HEK293 (cell line): ENCODE measurements at regions not wholly inside any gene's neighbourhood (a gene's known extent, or its start where the extent isn't known, plus 50 kb on each side); places are given as distances from the start of the nearest gene placed in this dataset.

ENCODE experiments used
- CTCF ChIA-PET: fragments of 350-600 bp; formaldehyde crosslinking; extraction: SDS; loops from one replicate; lab custom pipeline; 2021; ENCODE audit warnings: antibody characterized with exemption; lab: Yijun Ruan, JAX
- POLR2A ChIA-PET: fragments of 300-600 bp; formaldehyde crosslinking; extraction: SDS; loops from one replicate; lab custom pipeline; 2020; ENCODE audit warnings: antibody characterized with exemption, inconsistent platforms; lab: Yijun Ruan, JAX
- H3K27ac ChIP-seq: fragments of 200-500 bp; sonication (Bioruptor generic); 2 replicates; pipeline ENCODE4 v1.5.1; 2014; ENCODE audit warnings: low read depth, low read length, control low read depth, inconsistent platforms; ENCODE audit errors: extremely low read depth
- H3K36me3 ChIP-seq, 2 experiments: fragments of 200-500 bp in 1 of 2; sonication (Bioruptor generic) in 1 of 2; 1 replicate in 1 of 2; 2 replicates in 1 of 2; pipeline ENCODE4 v1.5.1; 2014 to 2017; ENCODE audit warnings: inconsistent platforms in 2 of 2, low read length in 2 of 2; ENCODE audit not compliant: control insufficient read depth in 2 of 2, insufficient read depth in 1 of 2
- H3K4me1 ChIP-seq: fragments of 200-500 bp; sonication (Bioruptor generic); 2 replicates; pipeline ENCODE4 v1.5.1; 2014; ENCODE audit warnings: mild to moderate bottlenecking, low read length, inconsistent platforms; ENCODE audit not compliant: control insufficient read depth, insufficient read depth
- H3K4me3 ChIP-seq: 2 replicates; pipeline ENCODE4 v1.5.1; 2011; ENCODE audit warnings: low read depth, mild to moderate bottlenecking, control low read depth, low read length, moderate library complexity
- H3K9me3 ChIP-seq: fragments of 200-500 bp; sonication (Bioruptor generic); 2 replicates; pipeline ENCODE4 v1.5.1; 2014; ENCODE audit warnings: low read depth, low read length, inconsistent platforms; ENCODE audit not compliant: control insufficient read depth, insufficient read depth
- BCL6B ChIP-seq: fragments of 450-650 bp; formaldehyde crosslinking; IDR thresholded peaks from 2 replicates; pipeline ENCODE4 v1.5.1; 2017; ENCODE audit warnings: missing biosample characterization, missing genetic modification characterization
- EGR2 ChIP-seq: fragments of 450-650 bp; formaldehyde crosslinking; IDR thresholded peaks from 2 replicates; pipeline ENCODE4 v1.5.1; 2016; ENCODE audit warnings: low read depth, missing biosample characterization, missing genetic modification characterization
- HOXA7 ChIP-seq: sonication (generic); formaldehyde crosslinking; IDR thresholded peaks from 2 replicates; pipeline ENCODE4 v1.8.1; 2022; ENCODE audit warnings: missing genetic modification reagents, borderline replicate concordance
- KLF10 ChIP-seq: fragments of 450-650 bp; IDR thresholded peaks from 2 replicates; pipeline ENCODE4 v1.5.1; 2018; ENCODE audit warnings: missing biosample characterization, mild to moderate bottlenecking, missing genetic modification characterization
- OVOL3 ChIP-seq: fragments of 450-650 bp; formaldehyde crosslinking; IDR thresholded peaks from 2 replicates; pipeline ENCODE4 v1.5.1; 2016; ENCODE audit warnings: missing biosample characterization, missing genetic modification characterization
- RBAK ChIP-seq: fragments of 450-650 bp; formaldehyde crosslinking; IDR thresholded peaks from 2 replicates; pipeline ENCODE4 v1.5.1; 2016; ENCODE audit warnings: missing biosample characterization, missing genetic modification characterization
- ZBTB44 ChIP-seq: fragments of 450-650 bp; IDR thresholded peaks from 2 replicates; pipeline ENCODE4 v1.5.1; 2018; ENCODE audit warnings: missing biosample characterization, mild to moderate bottlenecking, missing genetic modification characterization
- ZBTB6 ChIP-seq: fragments of 450-650 bp; formaldehyde crosslinking; IDR thresholded peaks from 2 replicates; pipeline ENCODE4 v1.5.1; 2017; ENCODE audit warnings: missing biosample characterization, missing genetic modification characterization
- ZNF112 ChIP-seq: fragments of 450-650 bp; formaldehyde crosslinking; IDR thresholded peaks from 2 replicates; pipeline ENCODE4 v1.5.0; 2017; ENCODE audit warnings: missing biosample characterization, missing genetic modification characterization
- ZNF121 ChIP-seq: fragments of 450-650 bp; formaldehyde crosslinking; IDR thresholded peaks from 2 replicates; pipeline ENCODE4 v1.5.1; 2016; ENCODE audit warnings: missing biosample characterization, missing genetic modification characterization
- ZNF16 ChIP-seq: fragments of 450-650 bp; formaldehyde crosslinking; IDR thresholded peaks from 2 replicates; pipeline ENCODE4 v1.5.1; 2016; ENCODE audit warnings: low read depth, missing biosample characterization, missing genetic modification characterization
- ZNF211 ChIP-seq: fragments of 450-650 bp; formaldehyde crosslinking; IDR thresholded peaks from 2 replicates; pipeline ENCODE4 v1.5.1; 2016; ENCODE audit warnings: low read depth, missing biosample characterization, missing genetic modification characterization
- ZNF223 ChIP-seq: fragments of 450-650 bp; formaldehyde crosslinking; IDR thresholded peaks from 2 replicates; pipeline ENCODE4 v1.5.1; 2016; ENCODE audit warnings: missing biosample characterization, missing genetic modification characterization
- ZNF26 ChIP-seq: fragments of 450-650 bp; formaldehyde crosslinking; IDR thresholded peaks from 2 replicates; pipeline ENCODE4 v1.5.1; 2016; ENCODE audit warnings: missing biosample characterization, missing genetic modification characterization
- ZNF266 ChIP-seq: fragments of 450-650 bp; formaldehyde crosslinking; IDR thresholded peaks from 2 replicates; pipeline ENCODE4 v1.5.1; 2016; ENCODE audit warnings: missing biosample characterization, missing genetic modification characterization, low read depth
- ZNF280C ChIP-seq: fragments of 450-650 bp; formaldehyde crosslinking; IDR thresholded peaks from 2 replicates; pipeline ENCODE4 v1.5.1; 2016; ENCODE audit warnings: missing biosample characterization, missing genetic modification characterization
- ZNF354C ChIP-seq: fragments of 450-650 bp; formaldehyde crosslinking; IDR thresholded peaks from 2 replicates; pipeline ENCODE4 v1.5.1; 2016; ENCODE audit warnings: missing biosample characterization, missing genetic modification characterization, low read depth, borderline replicate concordance
- ZNF423 ChIP-seq: fragments of 450-650 bp; formaldehyde crosslinking; IDR thresholded peaks from 2 replicates; pipeline ENCODE4 v1.5.1; 2016; ENCODE audit warnings: missing biosample characterization, missing genetic modification characterization
- ZNF449 ChIP-seq: fragments of 450-650 bp; formaldehyde crosslinking; IDR thresholded peaks from 2 replicates; pipeline ENCODE4 v1.5.1; 2017; ENCODE audit warnings: missing biosample characterization, mild to moderate bottlenecking, missing genetic modification characterization, moderate library complexity
- ZNF530 ChIP-seq: fragments of 450-650 bp; formaldehyde crosslinking; IDR thresholded peaks from 2 replicates; pipeline ENCODE4 v1.5.1; 2016; ENCODE audit warnings: low read depth, missing biosample characterization, missing genetic modification characterization
- ZNF549 ChIP-seq: fragments of 450-650 bp; IDR thresholded peaks from 2 replicates; pipeline ENCODE4 v1.5.1; 2018; ENCODE audit warnings: missing biosample characterization, missing genetic modification characterization, mild to moderate bottlenecking, inconsistent platforms, moderate library complexity
- ZNF555 ChIP-seq: fragments of 450-650 bp; formaldehyde crosslinking; conservative IDR thresholded peaks from 2 replicates; pipeline ENCODE4 v1.5.1; 2017; ENCODE audit warnings: missing biosample characterization, mild to moderate bottlenecking, missing genetic modification characterization, inconsistent platforms
- ZNF558 ChIP-seq: fragments of 450-650 bp; formaldehyde crosslinking; IDR thresholded peaks from 2 replicates; pipeline ENCODE4 v1.5.1; 2016; ENCODE audit warnings: missing biosample characterization, missing genetic modification characterization
- ZNF610 ChIP-seq: fragments of 450-650 bp; formaldehyde crosslinking; IDR thresholded peaks from 2 replicates; pipeline ENCODE4 v1.5.1; 2016; ENCODE audit warnings: missing biosample characterization, missing genetic modification characterization, borderline replicate concordance
- ZNF677 ChIP-seq: fragments of 450-650 bp; IDR thresholded peaks from 2 replicates; pipeline ENCODE4 v1.5.0; 2018; ENCODE audit warnings: missing biosample characterization, mild to moderate bottlenecking, missing genetic modification characterization, moderate library complexity

- no peak for TF ChIP-seq ZNF558 (tag by site-specific recombination)
- no peak for TF ChIP-seq ZNF549
- no peak for TF ChIP-seq ZNF223
- TF ChIP-seq ZNF121 (tag by site-specific recombination): no peak
- TF ChIP-seq ZNF423 (tag by site-specific recombination): no peak
- TF ChIP-seq ZNF280C (tag by site-specific recombination): no peak
- TF ChIP-seq ZNF112 (tag by site-specific recombination): no peak
Measured at GRCh38 chr10:8665322-8665721, 610.8 kb downstream of the GATA3 start (continued).

GRCh38 chr10:8670461-8670860 lies 616.0 kb downstream of the GATA3 start:
- Histone ChIP-seq H3K4me3 (no peak overlapping the region), H3K4me1 (no peaks in the 10 kb centered on the region), H3K9me3 (peaks cover 2% of the 10 kb centered on the region; the same call in 1 of the 2 replicates)
- no peak for TF ChIP-seq ZBTB6
- no peak for TF ChIP-seq ZNF677 (tag by site-specific recombination)
- no peak for TF ChIP-seq ZBTB44
- no peak for TF ChIP-seq HOXA7 (CRISPR knock-in tag)
- no peak for TF ChIP-seq EGR2 (tag by site-specific recombination)
- no peak for TF ChIP-seq ZNF354C (tag by site-specific recombination)
- no peak for TF ChIP-seq ZNF449 (tag by site-specific recombination)
- TF ChIP-seq ZNF211: no peak
- no peak for TF ChIP-seq ZNF555 (tag by site-specific recombination)
- no peak for TF ChIP-seq BCL6B (tag by site-specific recombination)
- TF ChIP-seq ZNF610 (tag by site-specific recombination): no peak
- TF ChIP-seq ZNF26 (tag by site-specific recombination): no peak
- no peak for TF ChIP-seq OVOL3 (tag by site-specific recombination)
- TF ChIP-seq RBAK (tag by site-specific recombination): no peak
- no peak for TF ChIP-seq ZNF530 (tag by site-specific recombination)
- TF ChIP-seq KLF10 (tag by site-specific recombination): no peak
- TF ChIP-seq ZNF16 (tag by site-specific recombination): no peak
- TF ChIP-seq ZNF266: no peak
- TF ChIP-seq, all 188 proteins: peak for 0
- Histone ChIP-seq H3K36me3 (no peaks in the 10 kb centered on the region), H3K27ac (no peak overlapping the region)
- ChIA-PET CTCF (interaction anchor here (0.6 kb wide), 1 partner anchor 420 kb away, joined by 6 read pairs; no protein-coding TSS in a partner anchor), POLR2A (no interaction called here)
